Left ventricle myocardium superior (tissue), 1 donor: ENCODE measurements at regions not wholly inside any gene's neighbourhood (a gene's known extent, or its start where the extent isn't known, plus 50 kb on each side); places are given as distances from the start of the nearest gene placed in this dataset.
"Not testable (repeated sequence)": the region's sequence is repeated elsewhere in the genome, so short reads cannot be mapped to it uniquely, and the experiment has no call there.

Experiments used
- ATAC-seq: fragments of 200-7000 bp; cut with Tn5 transposase; one replicate; pipeline ENCODE4 v1.9.1; 2020; ENCODE audit warnings: mild to moderate bottlenecking, moderate library complexity
- DNase-seq: peaks from one replicate; pipeline ENCODE4 v3.0.0-alpha.2; 2020
- intact Hi-C: fragments of 100-400 bp; cut with micrococcal nuclease; formaldehyde crosslinking; loops from one replicate; pipeline ENCODE4 v1.11.0; 2022
- donor health status: DM: no; HTN: yes; CAD: no; lungs with severe emphysema.

- ATAC-seq, DNase-seq: not testable (repeated sequence)
- intact Hi-C loops: loop anchor here (10.0 kb wide), 2 partner anchors 46 to 186 kb away; partner anchors contain the start of gene DAAM1
These were observed 49.9 kb upstream of the DAAM1 start for GRCh38 chr14:59138576-59138975.
